Body of pancreas (tissue), 4 donors: ENCODE measurements at regions not wholly inside any gene's neighbourhood (a gene's known extent, or its start where the extent isn't known, plus 50 kb on each side); places are given as distances from the start of the nearest gene placed in this dataset.

ENCODE experiments used
- CTCF ChIP-seq, 7 experiments: fragments of 450-650 bp in 4 of 7; fragments of 200-600 bp in 3 of 7; sonication (generic) in 3 of 7; IDR thresholded peaks; one replicate each; pipeline ENCODE4 v1.5.1; 2016 to 2019; ENCODE audit warnings: antibody characterized with exemption in 7 of 7
- POLR2A ChIP-seq, 3 donors: fragments of 450-650 bp; IDR thresholded peaks; one replicate each; pipeline ENCODE4 v1.6.1; 2016; ENCODE audit warnings: antibody characterized with exemption in 3 of 3, mild to moderate bottlenecking in 2 of 3

- TF ChIP-seq CTCF (IDR thresholded peaks at IDR 0.05) (no peak), POLR2A (IDR thresholded peaks at IDR 0.05) (no peak)
These were observed 597.0 kb upstream of the NRXN1 start for GRCh38 chr2:51628917-51629316.
